ENCODE measurements at regions not wholly inside any gene's neighbourhood (a gene's known extent, or its start where the extent isn't known, plus 50 kb on each side); places are given as distances from the start of the nearest gene placed in this dataset.

- H3K36me3 ChIP-seq = no peaks in the 10 kb centered on the region
- no peaks in the 10 kb centered on the region for H3K4me1 ChIP-seq (replicated peaks)
- no peak for TF ChIP-seq POLR2A (IDR thresholded peaks at IDR 0.05)
- TF ChIP-seq POLR2AphosphoS5 (IDR thresholded peaks at IDR 0.05) = no peak
- TF ChIP-seq CTCF (IDR thresholded peaks at IDR 0.05) = no peak
- H3K4me3 ChIP-seq = no peak overlapping the region
- no peaks in the 10 kb centered on the region for H3K9me3 ChIP-seq
- H3K27me3 ChIP-seq (replicated peaks; ENCODE audit: insufficient read depth) = no peaks in the 10 kb centered on the region
- intact Hi-C loops (cut with DNase I) = no loop called here
- DNase-seq (ENCODE audit: low spot score) = no peak
- no peak overlapping the region for H3K27ac ChIP-seq
- 92% methylated on average over 2 of the region's 2 CpGs for WGBS
Observed at GRCh38 chr10:62745581-62745980, 58.9 kb upstream of the ADO start.

GRCh38 chr10:62746951-62747729, 57.4 kb upstream of the ADO start:
- H3K9me3 ChIP-seq = no peaks in the 10 kb centered on the region
- H3K4me3 ChIP-seq = no peak overlapping the region
- 88% methylated on average over 3 of the region's 3 CpGs for WGBS

GRCh38 chr10:62748386-62748785, 56.1 kb upstream of the ADO start:
- no peak overlapping the region for H3K27ac ChIP-seq
- H3K9me3 ChIP-seq = no peaks in the 10 kb centered on the region
- no peak overlapping the region for H3K4me3 ChIP-seq
- TF ChIP-seq POLR2AphosphoS5 (IDR thresholded peaks at IDR 0.05) (no peak), CTCF (IDR thresholded peaks at IDR 0.05) (no peak), POLR2A (IDR thresholded peaks at IDR 0.05) (no peak)
- no peak for DNase-seq (ENCODE audit: low spot score)
- H3K4me1 ChIP-seq (replicated peaks) = no peaks in the 10 kb centered on the region
- intact Hi-C loops (cut with DNase I) = no loop called here
- no peaks in the 10 kb centered on the region for H3K27me3 ChIP-seq (replicated peaks; ENCODE audit: insufficient read depth)
- no peaks in the 10 kb centered on the region for H3K36me3 ChIP-seq

More at GRCh38 chr10:62746951-62747729, 57.4 kb upstream of the ADO start:
- no peaks in the 10 kb centered on the region for H3K27me3 ChIP-seq (replicated peaks; ENCODE audit: insufficient read depth)
- no peak for TF ChIP-seq POLR2AphosphoS5 (IDR thresholded peaks at IDR 0.05)
- no peak for TF ChIP-seq CTCF (IDR thresholded peaks at IDR 0.05)
- no peak for TF ChIP-seq POLR2A (IDR thresholded peaks at IDR 0.05)
- no peak for DNase-seq (ENCODE audit: low spot score)
- H3K36me3 ChIP-seq = no peaks in the 10 kb centered on the region
- H3K4me1 ChIP-seq (replicated peaks) = no peaks in the 10 kb centered on the region
- H3K27ac ChIP-seq = no peak overlapping the region
- intact Hi-C loops (cut with DNase I) = no loop called here

GRCh38 chr10:62749093-62749683, 55.3 kb upstream of the ADO start:
- H3K27ac ChIP-seq = no peak overlapping the region
- no peaks in the 10 kb centered on the region for H3K36me3 ChIP-seq
- DNase-seq (ENCODE audit: low spot score) = no peak
- H3K4me3 ChIP-seq = no peak overlapping the region
- WGBS = 86% methylated on average over 5 of the region's 5 CpGs
- no peaks in the 10 kb centered on the region for H3K27me3 ChIP-seq (replicated peaks; ENCODE audit: insufficient read depth)
- H3K4me1 ChIP-seq (replicated peaks) = no peaks in the 10 kb centered on the region
- no peak for TF ChIP-seq POLR2A (IDR thresholded peaks at IDR 0.05)
- no peak for TF ChIP-seq CTCF (IDR thresholded peaks at IDR 0.05)
- TF ChIP-seq POLR2AphosphoS5 (IDR thresholded peaks at IDR 0.05) = no peak
- no peaks in the 10 kb centered on the region for H3K9me3 ChIP-seq
- intact Hi-C loops (cut with DNase I) = no loop called here

Small RNAs in the stretch of these regions (small RNA-seq; reads per million reads assigned to genes)
- gene ALDH7A1P4 = 0 reads per million in 2 donors
